ENCODE measurements at regions not wholly inside any gene's neighbourhood (a gene's known extent, or its start where the extent isn't known, plus 50 kb on each side); places are given as distances from the start of the nearest gene placed in this dataset.

DNA sequence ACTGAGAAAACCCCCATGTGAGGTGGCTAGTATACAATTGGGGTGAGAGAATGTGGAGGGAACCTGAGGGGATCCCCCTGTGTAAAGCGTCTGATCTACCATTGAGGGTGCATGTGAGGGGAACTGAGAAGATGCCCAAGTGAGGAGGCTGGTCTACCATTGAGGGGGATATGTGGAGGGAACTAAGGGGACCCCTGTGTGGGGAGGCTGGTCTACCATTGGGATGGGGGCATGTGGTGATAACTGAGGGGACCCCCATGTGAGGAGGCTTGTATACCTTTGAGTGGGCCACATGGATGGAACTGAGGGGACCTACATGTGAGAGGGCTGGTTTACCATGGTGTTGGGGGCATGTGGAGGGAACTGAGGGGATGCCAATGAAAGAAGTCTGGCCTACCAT lies 160.8 kb downstream of the FBLN2 start:
- no peak overlapping the region for H4K91ac ChIP-seq (ENCODE audit: insufficient read length, low read depth, low read length)
- no peak overlapping the region for H3K23ac ChIP-seq (ENCODE audit: insufficient read length, low read depth, low read length)
- no peak overlapping the region for H3K18ac ChIP-seq (ENCODE audit: insufficient read length, low read depth, low read length)
- peaks cover 6% of the 10 kb centered on the region for H3K9me3 ChIP-seq (ENCODE audit: control insufficient read depth, low read depth, low read length)
- no peak overlapping the region for H3T11ph ChIP-seq (ENCODE audit: low read length)
- no peak overlapping the region for H3K27ac ChIP-seq (ENCODE audit: insufficient read length, low read depth, low read length)
- no peak overlapping the region for H3K14ac ChIP-seq (ENCODE audit: insufficient read depth, low read length)
- Mint-ChIP-seq H3K27ac (peak overlapping the region in 1 of 3 experiments; percentile 34; a peak in 1 of 7 replicates), H3K36me3 (ENCODE audit: insufficient read depth in 1 of 3, low read depth in 3 of 3) (peaks cover 0 to 13% (median 5%) of the 10 kb centered on the region in 3 experiments; a peak in 2 of 7 replicates), H3K9me3 (peaks cover 49 to 54% of the 10 kb centered on the region in 2 experiments), H3K27me3 (ENCODE audit: low read depth) (peaks cover 62% of the 10 kb centered on the region), H3K4me3 (no peak overlapping the region), H3K4me1 (no peaks in the 10 kb centered on the region)
- no CpG with 5 or more reads among the region's 1 CpG for WGBS (ENCODE audit: extremely low coverage, insufficient read length, low lambda C conversion rate)
- H3K56ac ChIP-seq (ENCODE audit: insufficient read length, low read depth, low read length): no peak overlapping the region
- H3K4me1 ChIP-seq (ENCODE audit: insufficient read depth, low read length): no peaks in the 10 kb centered on the region
- no peak overlapping the region for H4K5ac ChIP-seq (ENCODE audit: insufficient read length, low read depth, low read length)
- no peak overlapping the region for H2BK120ac ChIP-seq (ENCODE audit: low read depth, low read length, poor library complexity, severe bottlenecking)
- H3K79me2 ChIP-seq (ENCODE audit: insufficient read depth, low read length): no peaks in the 10 kb centered on the region
- DNase-seq: no peak
- H2BK12ac ChIP-seq (ENCODE audit: insufficient read length, low read depth, low read length): no peak overlapping the region
- no peak overlapping the region for H4K8ac ChIP-seq (replicated peaks; ENCODE audit: insufficient read length, low read depth, low read length)
- no peaks in the 10 kb centered on the region for H3K27me3 ChIP-seq (ENCODE audit: insufficient read depth, low read length)
- H2AK5ac ChIP-seq (ENCODE audit: insufficient read length, low read length): no peak overlapping the region
- TF ChIP-seq, protein P1, sequence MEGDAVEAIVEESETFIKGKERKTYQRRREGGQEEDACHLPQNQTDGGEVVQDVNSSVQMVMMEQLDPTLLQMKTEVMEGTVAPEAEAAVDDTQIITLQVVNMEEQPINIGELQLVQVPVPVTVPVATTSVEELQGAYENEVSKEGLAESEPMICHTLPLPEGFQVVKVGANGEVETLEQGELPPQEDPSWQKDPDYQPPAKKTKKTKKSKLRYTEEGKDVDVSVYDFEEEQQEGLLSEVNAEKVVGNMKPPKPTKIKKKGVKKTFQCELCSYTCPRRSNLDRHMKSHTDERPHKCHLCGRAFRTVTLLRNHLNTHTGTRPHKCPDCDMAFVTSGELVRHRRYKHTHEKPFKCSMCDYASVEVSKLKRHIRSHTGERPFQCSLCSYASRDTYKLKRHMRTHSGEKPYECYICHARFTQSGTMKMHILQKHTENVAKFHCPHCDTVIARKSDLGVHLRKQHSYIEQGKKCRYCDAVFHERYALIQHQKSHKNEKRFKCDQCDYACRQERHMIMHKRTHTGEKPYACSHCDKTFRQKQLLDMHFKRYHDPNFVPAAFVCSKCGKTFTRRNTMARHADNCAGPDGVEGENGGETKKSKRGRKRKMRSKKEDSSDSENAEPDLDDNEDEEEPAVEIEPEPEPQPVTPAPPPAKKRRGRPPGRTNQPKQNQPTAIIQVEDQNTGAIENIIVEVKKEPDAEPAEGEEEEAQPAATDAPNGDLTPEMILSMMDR (conservative IDR thresholded peaks at IDR 0.05): no peak
- H2BK15ac ChIP-seq (ENCODE audit: low read depth, low read length): no peak overlapping the region
- no peak overlapping the region for H3K9ac ChIP-seq (ENCODE audit: extremely low read depth, insufficient read length, low read length)
- H2BK20ac ChIP-seq (ENCODE audit: low read depth, low read length, poor library complexity, severe bottlenecking): no peak overlapping the region
- no peaks in the 10 kb centered on the region for H4K20me1 ChIP-seq (ENCODE audit: control insufficient read depth, insufficient read depth, insufficient read length)
- H2BK5ac ChIP-seq (ENCODE audit: insufficient read length, low read length): no peak overlapping the region
- no peaks in the 10 kb centered on the region for H3K79me1 ChIP-seq (ENCODE audit: insufficient read depth, low read depth, low read length, poor library complexity, severe bottlenecking)
- no peaks in the 10 kb centered on the region for H3K23me2 ChIP-seq (ENCODE audit: insufficient read length, low read depth, low read length, poor library complexity, severe bottlenecking)
- H2AFZ ChIP-seq (ENCODE audit: low read length): no peak overlapping the region
- no peak overlapping the region for H3K4me2 ChIP-seq (ENCODE audit: insufficient read depth, insufficient read length, low read length)
- H3K4ac ChIP-seq (ENCODE audit: low read depth, low read length): no peak overlapping the region

Measured in H9 (cell line).